Retina (tissue), 1 donor: ENCODE measurements at regions not wholly inside any gene's neighbourhood (a gene's known extent, or its start where the extent isn't known, plus 50 kb on each side); places are given as distances from the start of the nearest gene placed in this dataset.
"Not testable (repeated sequence)": the region's sequence is repeated elsewhere in the genome, so short reads cannot be mapped to it uniquely, and the experiment has no call there.

Experiments
- DNase-seq: peaks from one replicate; pipeline ENCODE4 v3.0.0-alpha.2; 2016

DNA sequence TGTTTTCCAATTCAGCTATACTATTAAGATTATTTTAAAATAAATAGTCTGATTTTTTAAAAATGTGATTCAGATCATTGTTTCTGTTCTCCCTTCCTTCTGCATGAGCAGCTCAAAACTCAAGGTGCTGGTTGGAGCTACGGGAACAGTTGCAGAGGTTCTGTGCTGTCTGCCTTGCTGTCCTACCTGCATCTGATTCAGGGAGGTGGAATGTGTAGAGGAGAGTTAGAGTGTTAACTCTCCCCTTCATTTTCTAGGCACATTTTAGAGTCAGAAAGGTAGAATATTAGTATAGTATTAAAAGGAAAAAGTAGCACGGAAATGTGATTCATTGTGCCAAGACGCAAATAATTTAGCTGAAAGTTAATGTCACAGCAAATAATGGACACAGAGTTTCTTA is 188.1 kb upstream of the SLC35B3 start:
- DNase-seq: no peak

DNA sequence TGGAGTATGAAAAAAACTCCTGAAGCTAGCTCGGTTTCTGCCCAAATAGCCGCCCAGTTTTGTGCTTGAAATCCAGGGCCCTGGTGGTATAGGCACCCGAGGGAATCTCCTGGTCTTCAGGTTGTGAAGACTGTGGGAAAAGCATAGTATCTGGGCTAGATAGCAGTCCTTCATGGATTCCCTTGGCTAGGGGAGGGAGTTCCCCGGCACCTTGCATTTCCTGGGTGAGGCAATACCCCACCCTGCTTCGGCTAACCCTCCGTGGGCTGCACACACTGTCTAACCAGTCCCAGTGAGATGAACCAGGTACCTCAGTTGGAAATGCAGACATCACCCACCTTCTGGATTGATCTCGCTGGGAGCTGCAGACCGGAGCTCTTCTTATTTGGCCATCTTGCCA is 184.5 kb upstream of the SLC35B3 start:
- DNase-seq: no peak

DNA sequence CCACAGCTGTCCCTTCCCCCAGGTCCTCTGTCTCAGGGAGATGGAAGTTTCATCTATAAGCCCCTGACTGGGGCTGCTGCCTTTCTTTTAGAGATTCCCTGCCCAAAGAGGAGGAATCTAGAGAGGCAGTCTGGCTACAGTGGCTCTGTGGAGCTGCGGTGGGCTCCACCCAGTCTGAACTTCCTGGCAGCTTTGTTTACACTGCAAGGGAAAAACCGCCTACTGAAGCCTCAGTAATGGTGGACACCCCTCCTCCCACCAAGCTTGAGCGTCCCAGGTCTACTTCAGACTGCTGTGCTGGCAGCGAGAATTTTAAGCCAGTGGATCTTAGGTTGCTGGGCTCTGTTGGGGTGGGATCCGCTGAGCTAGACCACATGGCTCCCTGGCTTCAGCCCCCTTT is 184.1 kb upstream of the SLC35B3 start:
- not testable (repeated sequence) for DNase-seq

DNA sequence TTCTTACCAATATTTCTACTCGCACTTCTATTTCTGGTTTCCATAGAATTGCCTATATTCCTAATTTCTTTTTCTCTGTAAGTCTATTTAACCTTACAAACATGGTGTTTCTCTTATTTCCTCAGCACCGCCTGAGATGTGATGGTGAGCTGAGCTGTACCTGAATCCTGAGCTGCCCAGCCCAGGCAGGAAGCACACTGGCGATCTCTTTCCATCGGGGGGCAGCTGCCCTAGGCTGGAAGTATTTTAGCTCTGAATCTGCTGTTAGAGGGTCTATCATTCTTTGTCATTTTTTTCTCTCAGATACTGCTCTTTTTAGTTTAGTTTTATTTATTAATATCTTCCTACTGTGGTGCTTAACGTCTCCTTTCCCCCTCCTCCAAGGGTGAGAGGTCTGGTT is 173.4 kb upstream of the SLC35B3 start:
- DNase-seq: no peak

DNA sequence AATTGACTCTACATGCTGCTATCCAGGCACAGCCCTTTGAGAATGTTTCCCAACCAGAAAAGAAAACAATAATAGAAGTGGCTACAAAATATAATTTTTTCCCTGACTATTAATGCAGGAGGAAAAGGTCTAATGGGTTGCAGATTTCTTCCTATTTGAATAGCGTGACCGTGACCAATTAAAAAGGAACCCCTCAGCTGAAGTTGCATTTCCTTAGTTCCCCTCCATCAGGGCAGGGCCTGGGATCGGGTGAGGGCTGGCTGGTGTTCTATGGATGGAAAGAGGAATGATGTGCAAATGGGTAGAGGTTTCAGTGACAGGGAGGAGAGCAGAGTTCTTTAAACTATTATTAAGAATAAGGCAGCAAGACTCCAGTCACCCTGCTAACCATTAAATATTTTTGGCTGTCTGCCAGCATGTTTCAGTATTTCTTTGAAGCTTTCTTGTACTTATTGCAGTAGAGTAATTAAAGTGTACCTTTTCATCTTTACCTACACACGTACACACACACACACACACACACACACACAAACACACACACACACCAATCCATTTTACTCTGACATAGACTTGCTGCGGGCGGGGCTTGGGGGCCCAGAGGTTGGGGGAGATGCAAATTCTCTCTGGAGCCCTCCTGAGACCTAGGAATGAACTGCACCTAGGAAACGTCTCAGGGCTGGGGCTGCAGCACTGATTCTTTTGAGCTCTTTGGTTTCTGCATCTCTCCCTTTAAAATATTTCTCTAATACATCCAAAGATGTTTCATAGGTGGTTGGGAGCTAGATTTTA is 154.8 kb upstream of the SLC35B3 start:
- no peak for DNase-seq

DNA sequence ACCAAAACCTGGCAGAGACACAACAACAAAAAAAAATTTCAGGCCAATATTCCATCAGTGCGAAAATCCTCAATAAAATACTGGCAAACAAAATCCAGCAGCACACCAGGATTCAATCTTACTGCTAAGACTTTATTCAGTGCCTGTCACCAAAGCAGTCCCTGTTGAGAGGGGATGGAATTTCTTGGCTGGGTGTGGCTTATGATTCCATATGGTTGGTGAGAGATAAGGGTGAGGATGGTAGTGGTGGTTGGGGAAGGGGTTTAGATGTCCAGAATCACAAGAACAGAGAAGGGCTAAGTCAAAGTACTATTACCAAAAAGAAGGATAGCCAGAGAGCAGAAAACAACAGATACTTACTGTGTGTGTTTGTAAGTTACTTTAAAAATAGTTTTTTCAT is 152.8 kb upstream of the SLC35B3 start:
- no peak for DNase-seq

DNA sequence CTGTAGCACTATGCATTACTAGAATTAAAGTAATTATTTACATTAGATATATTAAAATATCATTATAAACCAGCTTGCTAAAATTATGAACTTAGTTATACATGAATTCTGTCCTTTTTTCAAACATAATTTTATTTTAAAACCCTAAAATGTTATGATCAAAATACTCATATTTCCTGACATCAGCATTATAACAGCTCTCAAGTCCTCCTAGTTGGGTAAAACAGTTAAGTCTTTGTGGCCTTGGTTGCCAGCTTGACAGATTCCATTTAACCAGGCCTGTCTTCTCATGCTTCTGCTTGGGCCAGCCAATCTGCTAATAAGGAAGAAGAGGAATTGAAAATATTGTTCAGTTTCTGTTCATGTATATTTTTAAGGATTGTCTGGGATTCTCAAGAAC is 147.9 kb upstream of the SLC35B3 start:
- DNase-seq: no peak

DNA sequence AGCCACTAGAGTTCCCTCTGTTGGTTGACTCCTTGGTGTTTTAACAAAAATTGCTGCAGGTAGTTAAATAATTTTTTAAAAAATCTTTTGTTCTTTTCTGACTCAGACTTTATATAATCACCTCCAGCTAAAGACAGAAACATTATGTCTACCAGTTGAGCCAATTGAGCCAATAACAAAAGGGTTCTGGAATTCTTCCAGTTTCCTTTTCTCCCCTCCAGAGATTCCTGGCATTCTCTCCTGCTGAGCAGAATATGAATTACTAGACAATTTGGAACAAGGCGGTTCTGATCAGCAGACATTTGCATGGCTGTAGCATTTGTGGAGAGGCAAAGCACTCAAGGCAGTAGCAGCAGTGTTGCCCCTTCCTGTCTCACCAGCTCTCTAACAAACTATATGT is 144.0 kb upstream of the SLC35B3 start:
- no peak for DNase-seq

DNA sequence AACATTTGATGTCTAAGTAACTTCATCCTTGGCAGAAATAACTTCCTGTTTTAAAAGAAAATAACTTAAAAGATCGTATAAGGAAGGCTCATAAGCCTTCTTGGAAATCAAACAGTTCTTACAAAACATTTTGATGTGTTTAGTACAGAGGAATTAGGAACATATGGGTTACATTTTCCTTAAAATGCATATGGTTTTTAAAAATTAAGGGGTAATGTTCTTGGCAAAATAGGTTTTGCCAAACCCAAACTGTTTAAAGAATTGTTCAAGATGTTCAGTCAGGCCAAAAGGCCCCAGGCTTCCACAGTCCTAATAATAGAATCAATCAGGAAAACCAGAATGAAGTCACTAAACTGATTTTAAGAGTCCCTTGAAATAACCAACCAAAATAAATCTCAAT is 142.7 kb upstream of the SLC35B3 start:
- DNase-seq: no peak

DNA sequence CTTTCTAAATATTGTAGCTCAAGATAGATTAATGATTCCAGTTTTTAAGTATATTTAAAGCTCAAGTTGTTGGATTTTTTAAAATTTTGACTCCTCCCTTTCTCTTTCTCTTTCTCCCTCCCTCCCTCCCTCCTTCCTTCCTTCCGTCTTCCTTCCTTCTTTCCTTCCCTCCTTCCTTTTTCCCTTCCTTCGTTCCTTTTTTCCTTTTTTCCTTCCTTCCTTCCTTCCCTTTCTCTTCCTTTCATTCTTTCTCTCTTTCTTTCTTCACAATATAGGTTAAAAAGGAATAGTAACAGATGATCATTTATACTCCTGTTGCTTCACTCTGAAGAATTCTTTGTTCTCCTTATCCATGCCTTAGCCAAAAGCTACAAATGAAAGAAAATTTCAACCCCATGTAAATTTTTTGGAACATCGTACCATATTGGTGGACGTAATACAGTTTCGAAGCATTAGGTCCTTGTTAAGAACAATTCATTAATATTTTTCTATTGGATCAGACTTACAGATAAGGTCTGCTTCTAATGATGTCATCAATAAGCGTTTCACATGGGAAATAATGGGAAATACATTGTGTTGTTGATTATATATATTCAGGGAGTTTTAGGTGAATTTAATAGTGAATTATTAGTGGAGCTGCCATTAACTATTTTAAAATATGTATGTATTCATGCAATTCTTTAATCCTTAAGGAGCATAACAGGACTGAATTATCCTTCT is 139.6 kb upstream of the SLC35B3 start:
- DNase-seq: no peak

DNA sequence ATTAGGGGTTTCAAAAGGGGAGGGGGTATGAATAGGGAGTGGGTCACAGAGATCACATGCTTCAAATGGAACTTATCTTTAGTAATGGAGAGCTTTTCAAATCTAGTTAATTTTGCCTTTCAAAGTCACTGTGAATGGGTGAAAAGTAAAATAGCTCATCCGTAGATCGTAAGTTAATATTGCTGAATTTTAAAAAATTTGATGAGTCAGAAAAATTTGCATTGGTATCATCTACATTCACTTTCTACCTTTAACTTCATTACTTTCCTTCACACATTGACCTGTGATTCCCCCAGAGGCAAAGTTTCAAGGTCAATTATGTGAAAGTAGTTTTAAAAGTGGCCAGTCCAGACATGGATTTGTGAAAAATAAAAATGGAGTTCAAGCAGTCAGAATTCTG is 139.0 kb upstream of the SLC35B3 start:
- no peak for DNase-seq

DNA sequence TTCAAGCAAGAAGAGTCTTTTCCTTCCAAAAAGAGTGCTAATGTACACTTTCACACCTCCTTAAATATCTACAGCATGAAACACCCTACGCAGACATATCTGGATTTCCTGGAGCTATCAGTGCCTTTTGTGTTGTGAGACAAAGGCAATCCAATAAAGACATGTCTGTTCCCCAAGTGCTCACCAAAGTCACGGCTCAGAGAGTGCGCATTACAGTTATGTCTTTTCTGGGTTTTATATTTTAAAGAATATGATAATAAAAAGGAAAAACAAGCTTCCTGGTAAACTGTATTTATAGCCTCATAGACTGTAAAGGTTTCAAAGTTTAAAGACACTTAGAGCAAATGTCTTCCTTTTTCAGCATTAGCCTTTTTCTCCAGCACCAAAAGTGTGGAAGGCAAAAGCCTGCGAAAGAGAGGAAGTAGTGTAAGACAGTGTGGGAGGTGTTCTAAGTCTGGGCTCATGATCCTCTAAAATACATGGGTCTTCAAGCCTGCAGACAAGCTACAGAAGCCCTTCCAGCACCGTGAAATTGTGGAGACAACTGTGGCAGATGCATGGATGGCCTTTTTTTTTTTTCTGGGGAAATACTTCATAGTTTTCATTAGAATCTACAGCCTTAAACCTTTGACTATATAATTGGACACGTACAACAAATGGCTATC is 135.0 kb upstream of the SLC35B3 start:
- no peak for DNase-seq

DNA sequence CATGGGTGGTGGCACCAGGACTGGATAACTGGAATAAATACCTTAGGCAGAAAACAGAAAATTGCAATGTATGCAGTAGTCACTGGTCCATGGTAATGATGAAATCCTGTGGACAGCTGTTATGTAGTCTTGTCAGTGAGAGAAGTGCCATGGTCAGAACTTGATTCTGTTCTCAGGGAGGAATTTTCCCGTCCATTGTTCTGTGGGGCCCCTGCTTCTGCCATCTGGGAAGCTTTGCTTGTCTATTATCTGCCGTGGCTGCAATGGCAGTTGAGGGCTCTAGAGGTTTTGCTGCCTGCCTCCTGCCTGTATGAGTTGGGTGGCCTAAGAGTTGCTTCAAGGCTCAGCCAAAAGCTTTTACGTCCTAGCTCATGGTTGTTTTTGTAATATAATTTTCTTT is 126.8 kb upstream of the SLC35B3 start:
- peak; percentile 46 for DNase-seq

DNA sequence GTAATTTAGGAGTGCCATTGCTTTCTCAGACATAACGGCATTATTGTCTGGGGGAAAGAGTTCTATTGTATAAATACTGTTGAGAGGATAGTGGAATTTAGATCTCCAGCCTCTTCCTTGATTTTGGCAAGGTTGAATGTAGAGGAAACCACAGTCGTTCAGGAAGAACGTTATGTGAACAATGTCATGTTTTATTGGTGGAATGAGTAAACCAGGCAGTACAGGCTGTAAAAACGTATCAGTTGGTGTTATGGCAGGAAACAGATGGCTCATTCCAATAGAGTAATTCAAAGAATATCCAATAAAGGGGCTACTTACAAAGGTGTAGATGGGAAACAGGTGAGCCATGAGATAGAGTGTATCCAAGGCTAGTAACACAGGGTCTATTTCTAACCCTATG is 123.6 kb upstream of the SLC35B3 start:
- no peak for DNase-seq

DNA sequence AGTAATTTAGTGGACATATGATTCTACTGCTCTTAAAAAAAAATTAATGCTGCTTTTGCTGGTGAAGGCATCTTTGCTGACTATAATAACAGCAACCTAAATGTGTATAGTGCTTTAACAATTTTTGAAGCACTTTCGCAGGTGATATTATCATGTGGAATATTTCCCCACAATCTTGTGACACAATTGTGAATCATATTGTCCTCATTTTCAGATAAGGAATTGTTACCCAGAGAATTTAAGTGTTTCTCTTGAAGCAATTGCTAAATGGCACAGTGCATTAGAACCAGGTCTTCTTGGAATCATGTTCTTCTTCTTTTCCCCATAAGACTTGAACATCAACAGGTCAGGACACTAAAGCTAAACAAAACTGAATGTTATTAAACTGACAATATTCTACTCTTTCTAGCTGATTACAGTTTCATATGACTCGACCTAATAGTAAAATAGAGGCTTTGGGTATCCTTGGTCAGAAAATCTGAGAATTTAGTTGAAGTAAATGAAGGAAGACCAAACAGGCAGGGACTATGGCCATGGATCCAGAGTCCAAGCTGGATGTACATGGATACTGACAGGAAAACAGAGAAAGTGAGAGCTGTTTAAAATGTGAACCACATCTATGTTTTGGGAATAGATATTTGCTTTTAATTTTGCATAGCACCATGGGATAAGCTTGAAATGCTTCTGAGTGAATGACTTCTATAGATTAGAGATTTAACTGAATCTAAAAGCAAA is 121.8 kb upstream of the SLC35B3 start:
- no peak for DNase-seq

DNA sequence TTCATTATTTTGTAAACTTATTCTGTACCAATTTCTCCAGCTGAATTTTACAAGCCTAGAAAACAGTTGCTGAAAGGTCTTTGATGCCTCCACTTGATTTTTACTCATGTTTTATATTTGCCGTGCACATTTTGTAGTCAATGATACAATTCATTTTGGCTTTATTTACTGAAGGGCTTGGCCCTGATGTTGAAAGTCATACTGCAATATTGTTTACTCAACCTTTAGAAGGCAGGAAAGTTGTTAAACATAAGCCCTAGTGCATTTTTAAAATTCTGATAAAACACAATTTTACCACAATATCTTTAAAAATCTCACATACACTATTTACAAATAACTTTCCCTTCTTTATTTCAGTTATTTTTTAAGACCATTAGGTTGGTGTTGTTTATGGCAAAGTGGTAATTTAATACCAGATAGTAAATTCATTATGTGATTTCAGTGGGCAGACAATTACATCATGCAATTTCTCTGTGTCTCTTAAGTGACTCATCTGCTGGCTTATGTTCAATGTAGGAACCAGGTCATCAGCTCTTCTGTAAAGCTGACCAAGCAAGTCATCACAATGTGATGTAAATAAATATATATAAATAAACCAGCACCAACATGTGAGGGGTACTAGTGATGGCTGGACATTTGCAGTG is 121.1 kb upstream of the SLC35B3 start:
- DNase-seq: no peak

DNA sequence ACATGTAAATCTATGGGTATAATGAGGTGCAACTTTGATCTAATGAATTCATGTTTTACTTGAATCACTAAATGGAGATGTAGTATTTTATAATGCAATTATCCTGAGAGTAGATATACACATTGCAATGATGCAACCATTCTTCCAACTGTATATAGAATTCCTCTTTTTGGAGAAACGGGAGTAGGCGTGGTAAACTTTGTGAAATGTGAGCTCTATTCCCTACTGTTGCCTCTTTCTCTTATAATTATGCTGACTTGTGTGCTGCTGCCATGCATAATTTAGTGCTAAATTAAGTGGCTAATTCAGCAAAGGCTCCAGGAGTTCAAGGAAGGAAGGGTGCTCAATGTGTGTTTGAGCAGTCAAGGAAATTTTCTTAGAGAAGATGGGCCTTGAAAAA is 116.6 kb upstream of the SLC35B3 start:
- no peak for DNase-seq

DNA sequence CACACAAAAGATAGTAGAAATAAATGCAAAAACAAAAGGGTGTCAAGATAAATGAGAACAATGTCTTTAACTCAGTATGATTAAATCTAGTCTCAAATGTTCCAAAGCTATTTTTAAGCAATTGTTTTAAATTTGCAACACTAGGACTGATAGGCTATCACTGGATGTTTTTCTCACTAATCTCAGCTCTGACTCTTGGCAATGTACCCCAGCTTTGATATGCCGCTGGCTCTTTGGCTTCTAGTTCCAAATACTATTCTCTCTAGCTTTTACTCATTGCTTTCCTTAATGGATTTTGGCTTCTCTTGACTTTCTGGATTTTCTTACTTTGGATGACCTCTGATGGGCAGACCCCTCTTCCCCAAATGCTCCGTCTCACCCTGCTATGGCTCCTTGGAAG is 116.0 kb upstream of the SLC35B3 start:
- no peak for DNase-seq

DNA sequence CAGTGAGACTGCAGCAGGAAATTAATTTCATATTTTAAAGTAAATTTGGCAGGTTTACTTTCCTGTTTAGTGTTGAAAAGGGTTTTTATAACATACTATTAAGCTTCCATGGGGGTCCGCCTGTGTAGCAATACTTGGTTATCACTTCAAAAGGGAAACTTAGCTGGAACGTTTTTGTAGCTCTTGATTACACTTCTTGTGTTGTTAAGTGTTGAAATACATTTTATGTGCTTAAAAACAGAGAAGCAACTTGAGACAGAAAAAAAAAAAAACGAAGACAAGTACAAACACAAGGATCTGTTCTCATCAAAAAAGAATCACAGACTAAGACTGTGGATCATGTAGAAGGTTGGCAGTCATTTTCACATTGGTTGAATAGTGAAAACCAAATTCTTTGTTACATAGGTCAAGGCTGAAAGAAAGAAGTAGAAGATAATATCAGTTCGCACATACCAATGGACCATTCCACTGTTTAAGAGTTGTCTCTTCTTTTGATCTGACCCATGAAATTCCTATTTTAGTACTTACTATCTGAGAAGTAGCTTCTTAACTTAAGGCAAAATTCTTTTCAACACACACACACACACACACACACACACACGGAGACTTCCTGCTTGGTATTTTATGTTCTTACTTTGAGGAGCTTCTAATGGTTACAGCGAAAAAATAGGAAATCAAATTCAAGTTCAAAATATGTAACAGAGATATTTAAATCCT is 113.9 kb upstream of the SLC35B3 start:
- no peak for DNase-seq

DNA sequence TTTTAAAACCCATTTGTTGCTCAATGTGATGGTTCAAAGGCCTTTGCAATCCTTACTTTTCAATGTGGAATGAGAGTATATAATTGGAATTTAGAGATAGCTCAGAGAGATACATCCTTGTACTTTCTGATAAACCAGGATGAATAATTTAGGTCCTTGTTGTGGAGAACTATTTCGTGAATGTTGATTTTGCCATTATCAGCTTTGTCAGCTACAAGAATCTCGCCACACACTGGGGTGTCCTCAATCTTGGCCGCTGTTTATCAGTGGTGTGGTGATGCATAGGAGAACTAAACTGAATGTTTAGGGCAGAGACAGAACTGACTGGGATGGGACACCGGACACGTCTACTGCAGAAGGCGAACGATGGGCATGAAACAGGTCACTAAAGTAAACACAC is 111.2 kb upstream of the SLC35B3 start:
- no peak for DNase-seq

DNA sequence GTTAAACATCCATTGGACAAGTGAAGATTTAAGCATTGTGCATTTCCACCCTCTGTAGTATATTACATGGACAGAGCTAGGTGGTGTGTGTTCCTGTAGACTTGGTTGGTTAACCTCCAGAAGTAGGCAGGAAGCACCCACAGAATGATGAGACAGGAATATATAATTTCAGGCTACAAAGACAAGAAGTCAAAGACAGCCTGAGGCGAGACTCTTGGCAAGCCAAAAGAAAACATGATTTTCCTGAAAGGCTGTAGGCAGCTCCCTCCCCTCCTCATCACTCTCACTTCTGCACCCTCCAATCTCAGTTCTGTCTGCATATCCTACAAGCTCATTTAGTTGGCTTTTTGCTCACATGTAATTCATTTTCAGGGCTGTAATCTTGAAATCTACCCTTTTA is 110.0 kb upstream of the SLC35B3 start:
- DNase-seq: no peak

DNA sequence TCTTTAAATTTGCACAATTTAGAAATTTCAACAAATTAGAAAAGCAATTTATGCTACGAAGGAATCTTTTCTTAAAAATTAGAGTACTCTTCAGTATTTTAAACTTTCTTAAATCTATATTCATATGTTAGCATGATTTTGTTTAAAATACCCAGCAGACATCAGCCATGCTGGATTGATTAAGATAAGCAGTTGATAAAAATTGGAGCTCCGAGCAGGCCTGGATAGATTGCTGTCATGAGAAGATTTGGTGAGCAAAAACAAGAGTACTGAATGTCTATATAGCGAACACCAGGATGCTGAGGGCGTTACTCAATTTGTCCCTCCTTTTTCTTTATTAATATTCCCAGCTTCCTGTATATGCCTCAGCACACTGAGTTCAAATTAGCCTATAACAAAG is 108.4 kb upstream of the SLC35B3 start:
- no peak for DNase-seq
